Mesothelial cell of epicardium (in vitro differentiated cells): ENCODE measurements at regions not wholly inside any gene's neighbourhood (a gene's known extent, or its start where the extent isn't known, plus 50 kb on each side); places are given as distances from the start of the nearest gene placed in this dataset.

Experiments
- DNase-seq, 2 experiments: peaks; one replicate each; pipeline ENCODE4 v3.0.0; 2021; ENCODE audit warnings: low spot score in 2 of 2; ENCODE audit not compliant: unreplicated experiment in 2 of 2
- H3K27ac Mint-ChIP-seq: 2 replicates; pipeline ENCODE4 v1.8.0; 2021; ENCODE audit warnings: mixed read lengths
- H3K27me3 Mint-ChIP-seq: 2 replicates; pipeline ENCODE4 v1.8.0; 2021; ENCODE audit warnings: low read depth, mixed read lengths
- H3K36me3 Mint-ChIP-seq: 2 replicates; pipeline ENCODE4 v1.8.0; 2021; ENCODE audit warnings: mixed read lengths
- H3K4me1 Mint-ChIP-seq: 2 replicates; pipeline ENCODE4 v1.8.0; 2021; ENCODE audit warnings: mixed read lengths
- H3K4me3 Mint-ChIP-seq: 2 replicates; pipeline ENCODE4 v1.8.0; 2021; ENCODE audit warnings: mild to moderate bottlenecking, moderate library complexity, mixed read lengths
- H3K9me3 Mint-ChIP-seq: 2 replicates; pipeline ENCODE4 v1.8.0; 2021; ENCODE audit warnings: mixed read lengths
- TF ChIP-seq, protein P1 (sequence below): fragments of 200-600 bp; sonication (generic); IDR thresholded peaks from one replicate; pipeline ENCODE4 v1.5.0; 2021; ENCODE audit warnings: antibody characterized with exemption; ENCODE audit not compliant: unreplicated experiment

DNA sequence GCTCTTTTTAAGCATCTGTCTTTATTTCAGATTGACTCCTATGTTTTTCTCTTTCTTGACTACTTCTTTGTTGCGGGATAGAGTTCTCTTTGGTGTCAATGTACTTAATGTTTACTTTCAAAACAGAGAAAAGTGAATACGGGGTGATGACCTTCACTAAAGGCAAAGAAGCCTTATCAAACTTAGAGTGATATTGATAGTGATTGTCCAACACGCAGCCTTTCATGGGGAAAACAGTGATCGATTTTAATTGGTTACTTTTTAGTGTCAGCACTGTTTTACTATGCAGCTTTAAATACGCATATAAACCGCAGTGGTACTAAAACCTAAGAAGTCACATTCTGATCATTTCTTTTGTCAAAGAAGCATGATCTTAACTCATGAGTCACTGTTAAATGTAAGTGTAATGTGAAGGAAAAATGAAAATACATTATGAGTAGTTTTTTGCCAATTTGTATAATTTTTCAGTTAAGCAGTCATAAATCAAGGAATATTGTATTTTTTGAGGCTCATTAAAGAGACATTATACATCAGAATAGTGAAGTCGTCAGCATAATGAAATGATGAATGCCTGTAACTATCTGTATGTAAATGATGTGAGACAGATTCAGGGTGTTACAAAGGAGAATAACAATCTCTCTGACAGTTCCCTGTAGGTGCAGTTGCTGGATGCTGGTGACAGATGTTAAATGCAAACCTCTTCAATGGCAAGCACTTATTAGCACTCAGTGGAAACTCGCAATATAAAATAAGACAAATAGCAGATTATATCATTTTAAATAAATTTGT is 2082.8 kb upstream of the TENM3 start:
- Mint-ChIP-seq H3K9me3 (no peaks in the 10 kb centered on the region), H3K4me1 (peaks cover 10% of the 10 kb centered on the region), H3K36me3 (peaks cover 3% of the 10 kb centered on the region), H3K27ac (no peak overlapping the region), H3K4me3 (no peak overlapping the region), H3K27me3 (no peaks in the 10 kb centered on the region)
- DNase-seq, result no peak
- TF ChIP-seq, protein P1, sequence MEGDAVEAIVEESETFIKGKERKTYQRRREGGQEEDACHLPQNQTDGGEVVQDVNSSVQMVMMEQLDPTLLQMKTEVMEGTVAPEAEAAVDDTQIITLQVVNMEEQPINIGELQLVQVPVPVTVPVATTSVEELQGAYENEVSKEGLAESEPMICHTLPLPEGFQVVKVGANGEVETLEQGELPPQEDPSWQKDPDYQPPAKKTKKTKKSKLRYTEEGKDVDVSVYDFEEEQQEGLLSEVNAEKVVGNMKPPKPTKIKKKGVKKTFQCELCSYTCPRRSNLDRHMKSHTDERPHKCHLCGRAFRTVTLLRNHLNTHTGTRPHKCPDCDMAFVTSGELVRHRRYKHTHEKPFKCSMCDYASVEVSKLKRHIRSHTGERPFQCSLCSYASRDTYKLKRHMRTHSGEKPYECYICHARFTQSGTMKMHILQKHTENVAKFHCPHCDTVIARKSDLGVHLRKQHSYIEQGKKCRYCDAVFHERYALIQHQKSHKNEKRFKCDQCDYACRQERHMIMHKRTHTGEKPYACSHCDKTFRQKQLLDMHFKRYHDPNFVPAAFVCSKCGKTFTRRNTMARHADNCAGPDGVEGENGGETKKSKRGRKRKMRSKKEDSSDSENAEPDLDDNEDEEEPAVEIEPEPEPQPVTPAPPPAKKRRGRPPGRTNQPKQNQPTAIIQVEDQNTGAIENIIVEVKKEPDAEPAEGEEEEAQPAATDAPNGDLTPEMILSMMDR, result no peak

DNA sequence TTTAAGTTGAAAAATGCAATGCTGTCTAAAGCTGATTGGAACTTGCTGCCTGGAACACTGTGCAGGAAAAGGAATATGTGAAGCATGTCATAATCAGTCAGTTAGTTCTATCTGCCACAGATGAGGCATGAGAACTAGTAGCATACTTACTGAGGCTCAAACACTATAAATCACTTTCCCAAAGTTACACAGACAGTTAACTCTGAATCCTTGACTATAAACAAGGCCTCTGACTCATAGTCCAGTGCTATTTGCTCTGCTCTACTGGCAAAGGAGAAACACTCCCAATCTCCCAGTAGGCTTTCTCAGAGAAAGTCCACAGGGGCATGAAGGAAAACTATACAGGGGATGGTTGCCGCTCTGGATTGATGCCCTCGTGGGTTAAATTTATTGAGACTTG is 2078.4 kb upstream of the TENM3 start:
- no peaks in the 10 kb centered on the region for H3K27me3 Mint-ChIP-seq
- TF ChIP-seq, protein P1, result no peak
- peaks cover 12% of the 10 kb centered on the region for H3K4me1 Mint-ChIP-seq
- H3K36me3 Mint-ChIP-seq, result no peaks in the 10 kb centered on the region
- H3K9me3 Mint-ChIP-seq, result no peaks in the 10 kb centered on the region
- H3K27ac Mint-ChIP-seq, result peak overlapping the region; percentile 27
- DNase-seq, result no peak
- no peak overlapping the region for H3K4me3 Mint-ChIP-seq

DNA sequence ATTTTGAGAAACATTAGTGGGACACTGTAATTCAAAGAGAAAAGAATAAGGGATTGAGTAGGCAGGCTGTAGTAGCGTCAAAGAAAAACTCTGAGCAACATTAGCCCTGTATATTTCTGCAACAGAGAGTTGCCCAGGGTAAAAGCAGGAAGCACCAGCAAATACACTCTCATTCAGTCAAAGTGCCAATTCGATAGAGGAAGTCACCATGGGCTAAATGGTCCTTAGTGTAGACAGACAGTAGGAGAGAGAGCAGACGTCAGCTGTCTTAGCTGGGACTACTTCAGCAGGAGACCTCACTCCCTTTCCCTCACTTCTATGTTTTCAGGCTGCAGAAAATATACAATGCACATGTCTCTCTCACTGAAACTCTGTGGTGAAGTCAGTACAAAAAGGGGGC is 2073.8 kb upstream of the TENM3 start:
- DNase-seq, result no peak
- Mint-ChIP-seq H3K9me3 (no peaks in the 10 kb centered on the region), H3K4me1 (peaks cover 9% of the 10 kb centered on the region), H3K27me3 (no peaks in the 10 kb centered on the region), H3K27ac (no peak overlapping the region), H3K36me3 (peaks cover 1% of the 10 kb centered on the region), H3K4me3 (no peak overlapping the region)
- TF ChIP-seq, protein P1, result no peak

DNA sequence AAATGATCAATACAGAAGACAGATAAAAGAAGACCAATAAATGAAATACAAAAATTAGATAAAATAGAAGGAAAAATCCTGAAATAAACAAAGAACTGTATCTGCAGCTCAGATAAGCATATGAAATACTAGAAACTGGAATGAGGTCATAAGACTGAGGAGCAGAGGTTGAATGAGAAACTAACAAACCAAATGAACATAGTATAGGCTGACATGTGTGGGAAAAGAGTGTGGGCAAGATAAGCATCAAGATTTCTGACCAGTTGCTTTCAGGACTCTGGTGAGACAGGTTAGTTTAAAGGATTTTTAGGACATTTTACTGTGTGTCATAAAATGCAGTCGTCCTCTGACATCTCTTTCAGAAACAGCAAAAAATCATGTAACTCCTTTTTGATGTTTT is 2073.2 kb upstream of the TENM3 start:
- DNase-seq, result no peak
- H3K4me1 Mint-ChIP-seq, result peaks cover 3% of the 10 kb centered on the region
- TF ChIP-seq, protein P1, result no peak
- H3K27ac Mint-ChIP-seq, result no peak overlapping the region
- H3K9me3 Mint-ChIP-seq, result no peaks in the 10 kb centered on the region
- H3K27me3 Mint-ChIP-seq, result no peaks in the 10 kb centered on the region
- H3K4me3 Mint-ChIP-seq, result no peak overlapping the region
- peaks cover 1% of the 10 kb centered on the region for H3K36me3 Mint-ChIP-seq

DNA sequence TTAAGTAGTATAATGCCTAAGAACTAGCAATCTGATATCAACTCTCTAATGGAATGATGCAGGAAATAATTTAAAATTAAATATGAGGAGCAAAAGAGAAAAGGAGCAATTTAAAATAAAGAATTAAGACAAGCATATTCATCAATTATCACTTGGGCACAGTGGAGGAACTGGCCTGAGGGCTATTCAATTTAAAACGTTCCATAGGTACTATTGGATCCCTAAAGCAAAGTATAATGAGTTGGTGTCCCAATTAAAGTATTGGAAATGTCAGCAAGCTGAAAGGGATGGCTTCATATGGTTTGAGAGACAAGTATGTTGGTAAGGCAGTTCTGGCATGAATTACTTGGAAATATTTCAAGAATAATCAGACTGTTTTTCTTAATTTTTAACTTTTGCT is 2064.1 kb upstream of the TENM3 start:
- TF ChIP-seq, protein P1, result no peak
- peaks cover 18% of the 10 kb centered on the region for H3K4me1 Mint-ChIP-seq
- H3K27ac Mint-ChIP-seq, result peak overlapping the region; percentile 50
- H3K4me3 Mint-ChIP-seq, result no peak overlapping the region
- DNase-seq, result no peak
- no peaks in the 10 kb centered on the region for H3K27me3 Mint-ChIP-seq
- no peaks in the 10 kb centered on the region for H3K9me3 Mint-ChIP-seq
- H3K36me3 Mint-ChIP-seq, result peaks cover 10% of the 10 kb centered on the region
